H1 (cell line): ENCODE measurements at regions not wholly inside any gene's neighbourhood (a gene's known extent, or its start where the extent isn't known, plus 50 kb on each side); places are given as distances from the start of the nearest gene placed in this dataset.

Experiments
- CTCF ChIA-PET: fragments of 300-600 bp; sonication (Branson Sonifier 250); formaldehyde crosslinking; loops from one replicate; lab custom pipeline; 2021; ENCODE audit not compliant: partially characterized antibody; lab: Charles Lee
- POLR2A ChIA-PET: fragments of 300-600 bp; sonication (Branson Sonifier 250); formaldehyde crosslinking; loops from one replicate; lab custom pipeline; 2021; ENCODE audit warnings: inconsistent platforms; ENCODE audit not compliant: partially characterized antibody; lab: Charles Lee
- DNase-seq, 2 experiments: peaks; one replicate each; pipeline versions ENCODE4 v3.0.0 to v3.0.0-alpha.2; 2010 to 2022; ENCODE audit warnings: low spot score in 2 of 2, low read depth in 1 of 2, mixed read lengths in 1 of 2
- FAIRE-seq: peaks from 2 replicates; lab custom pipeline; 2011; peaks lifted over from hg19 to GRCh38; lab: Jason Lieb, UNC
- H2AFZ ChIP-seq: 2 replicates; pipeline ENCODE4 v1.8.1; 2012; ENCODE audit warnings: low read length, inconsistent platforms
- H2AK5ac ChIP-seq: 2 replicates; pipeline ENCODE4 v1.6.1; 2013; ENCODE audit warnings: low read depth, low read length
- H2BK120ac ChIP-seq: replicated peaks from 2 replicates; pipeline ENCODE3; 2013; ENCODE audit warnings: low read depth, low read length, inconsistent platforms
- H2BK12ac ChIP-seq: 2 replicates; pipeline ENCODE4 v1.6.1; 2013; ENCODE audit warnings: low read depth, low read length
- H2BK15ac ChIP-seq: 2 replicates; pipeline ENCODE4 v1.6.1; 2013; ENCODE audit warnings: low read length
- H2BK20ac ChIP-seq: 2 replicates; pipeline ENCODE4 v1.6.1; 2013; ENCODE audit warnings: low read length
- H2BK5ac ChIP-seq: 2 replicates; pipeline ENCODE4 v1.6.1; 2013; ENCODE audit warnings: low read depth, low read length
- H3K14ac ChIP-seq: 2 replicates; pipeline ENCODE4 v1.6.1; 2013; ENCODE audit warnings: inconsistent platforms; ENCODE audit not compliant: insufficient read length
- H3K18ac ChIP-seq: 2 replicates; pipeline ENCODE4 v1.6.1; 2013; ENCODE audit warnings: low read length; ENCODE audit errors: extremely low read depth
- H3K23ac ChIP-seq: 2 replicates; pipeline ENCODE4 v1.6.1; 2013; ENCODE audit warnings: inconsistent platforms; ENCODE audit not compliant: insufficient read length
- H3K23me2 ChIP-seq: 2 replicates; pipeline ENCODE4 v1.6.1; 2013; ENCODE audit warnings: low read depth, low read length
- H3K27ac ChIP-seq: 2 replicates; pipeline ENCODE4 v1.6.1; 2011; ENCODE audit warnings: low read depth, low read length, inconsistent platforms
- H3K27me3 ChIP-seq, 4 experiments: replicated peaks in 1 of 4; 1 replicate in 1 of 4; 2 replicates in 3 of 4; pipeline versions ENCODE4 v1.6.1 to v1.8.1; 2011 to 2013; ENCODE audit warnings: low read length in 3 of 4, mild to moderate bottlenecking in 3 of 4, inconsistent platforms in 2 of 4, mixed read lengths in 2 of 4, moderate library complexity in 1 of 4; ENCODE audit not compliant: control insufficient read depth in 3 of 4, insufficient read depth in 3 of 4; ENCODE audit errors: extremely low read depth in 1 of 4
- H3K36me3 ChIP-seq, 4 experiments: 2 replicates each; pipeline versions ENCODE4 v1.6.1 to v1.8.1; 2011 to 2013; ENCODE audit warnings: mild to moderate bottlenecking in 4 of 4, low read length in 3 of 4, moderate library complexity in 2 of 4, control low read depth in 1 of 4, inconsistent platforms in 1 of 4; ENCODE audit not compliant: insufficient read depth in 4 of 4, control insufficient read depth in 2 of 4
- H3K4ac ChIP-seq: replicated peaks from 2 replicates; pipeline ENCODE3; 2013; ENCODE audit warnings: low read length, low read depth, mixed read lengths, inconsistent platforms; ENCODE audit not compliant: insufficient read length
- H3K4me1 ChIP-seq, 4 experiments: replicated peaks in 1 of 4; 1 replicate in 1 of 4; 2 replicates in 3 of 4; pipeline versions ENCODE4 v1.6.1 to v1.8.1; 2011 to 2013; ENCODE audit warnings: low read length in 3 of 4, inconsistent platforms in 2 of 4, mixed read lengths in 1 of 4; ENCODE audit not compliant: insufficient read depth in 4 of 4, control insufficient read depth in 3 of 4
- H3K4me2 ChIP-seq, 2 experiments: 2 replicates each; pipeline versions ENCODE4 v1.6.1 to v1.8.1; 2011 to 2013; ENCODE audit warnings: low read depth in 2 of 2, low read length in 2 of 2, control low read depth in 1 of 2, inconsistent platforms in 1 of 2, mild to moderate bottlenecking in 1 of 2; ENCODE audit not compliant: insufficient read depth in 1 of 2
- H3K4me3 ChIP-seq, 4 experiments: fragments of 200-600, 300-600 bp in 1 of 4; sonication (generic), shearing (Covaris generic), sonication (Bioruptor Twin) in 1 of 4; 2 replicates each; pipeline versions ENCODE4 v1.5.1 to v1.8.1; 2011 to 2016; ENCODE audit warnings: low read length in 4 of 4, low read depth in 3 of 4, control low read depth in 2 of 4, inconsistent platforms in 2 of 4, mild to moderate bottlenecking in 2 of 4, mixed read lengths in 1 of 4, moderate library complexity in 1 of 4; ENCODE audit not compliant: insufficient read depth in 2 of 4; ENCODE audit errors: extremely low read depth in 1 of 4
- H3K56ac ChIP-seq: replicated peaks from 2 replicates; pipeline ENCODE3; 2013; ENCODE audit warnings: low read depth, mild to moderate bottlenecking, mixed read lengths, low read length, inconsistent platforms; ENCODE audit not compliant: insufficient read length
- H3K79me1 ChIP-seq: 2 replicates; pipeline ENCODE4 v1.6.1; 2013; ENCODE audit warnings: low read depth, low read length, control low read depth
- H3K79me2 ChIP-seq, 2 experiments: 2 replicates each; pipeline versions ENCODE4 v1.6.1 to v1.8.1; 2012 to 2013; ENCODE audit warnings: low read length in 2 of 2, mild to moderate bottlenecking in 2 of 2, inconsistent platforms in 1 of 2; ENCODE audit not compliant: insufficient read depth in 2 of 2, control insufficient read depth in 1 of 2
- H3K9ac ChIP-seq, 4 experiments: replicated peaks in 1 of 4; 1 replicate in 1 of 4; 2 replicates in 3 of 4; pipeline versions ENCODE4 v1.6.1 to v1.8.1; 2011 to 2013; ENCODE audit warnings: low read depth in 3 of 4, low read length in 3 of 4, control low read depth in 2 of 4, mild to moderate bottlenecking in 2 of 4, moderate library complexity in 2 of 4, inconsistent platforms in 1 of 4; ENCODE audit errors: extremely low read depth in 1 of 4
- H3K9me3 ChIP-seq, 2 experiments: 2 replicates each; pipeline versions ENCODE4 v1.6.1 to v1.8.1; 2012 to 2013; ENCODE audit warnings: mild to moderate bottlenecking in 2 of 2, moderate library complexity in 2 of 2, control low read depth in 1 of 2, inconsistent platforms in 1 of 2, low read depth in 1 of 2, low read length in 1 of 2, mixed read lengths in 1 of 2; ENCODE audit not compliant: insufficient read depth in 2 of 2
- H4K20me1 ChIP-seq, 2 experiments: replicated peaks in 1 of 2; 2 replicates each; pipeline versions ENCODE3 to v1.8.1; 2011 to 2013; ENCODE audit warnings: inconsistent platforms in 2 of 2, low read length in 2 of 2, mild to moderate bottlenecking in 1 of 2; ENCODE audit not compliant: insufficient read depth in 2 of 2, control insufficient read depth in 1 of 2
- H4K5ac ChIP-seq: 2 replicates; pipeline ENCODE4 v1.6.1; 2013; ENCODE audit warnings: low read length, low read depth, mixed read lengths, inconsistent platforms; ENCODE audit not compliant: insufficient read length
- H4K8ac ChIP-seq: 2 replicates; pipeline ENCODE4 v1.8.0; 2013; ENCODE audit warnings: mild to moderate bottlenecking, moderate library complexity, low read length, inconsistent platforms; ENCODE audit not compliant: insufficient read depth; ENCODE audit errors: extremely low read depth
- H4K91ac ChIP-seq: replicated peaks from 2 replicates; pipeline ENCODE3; 2013; ENCODE audit warnings: low read length, mixed read lengths, inconsistent platforms; ENCODE audit not compliant: insufficient read length
- CBX8 ChIP-seq: fragments of 300-800, 300-1000 bp; sonication (generic); IDR thresholded peaks from 2 replicates; pipeline ENCODE4 v1.7.1; 2016; ENCODE audit warnings: low read depth, low read length, borderline replicate concordance
- CREB1 ChIP-seq: IDR thresholded peaks from 2 replicates; pipeline ENCODE4 v1.6.1; 2012; ENCODE audit warnings: inconsistent platforms
- CTCF ChIP-seq, 3 experiments: IDR thresholded peaks; 1 replicate in 2 of 3; 2 replicates in 1 of 3; pipeline versions ENCODE4 v1.5.1 to v1.6.1; 2011; ENCODE audit warnings: low read length in 3 of 3, mild to moderate bottlenecking in 3 of 3, inconsistent platforms in 2 of 3, low read depth in 1 of 3, moderate library complexity in 1 of 3; ENCODE audit not compliant: insufficient read depth in 1 of 3; ENCODE audit errors: control extremely low read depth in 1 of 3
- E2F6 ChIP-seq: IDR thresholded peaks from 2 replicates; pipeline ENCODE4 v1.6.1; 2012; ENCODE audit warnings: inconsistent platforms
- FOSL1 ChIP-seq: IDR thresholded peaks from 2 replicates; pipeline ENCODE4 v1.6.1; 2011; ENCODE audit warnings: mild to moderate bottlenecking, low read depth, low read length, moderate library complexity; ENCODE audit not compliant: insufficient read depth
- RBBP5 ChIP-seq: IDR thresholded peaks from 2 replicates; pipeline ENCODE4 v1.7.1; 2012; ENCODE audit warnings: low read depth, mild to moderate bottlenecking, inconsistent platforms, low read length, moderate library complexity, borderline replicate concordance
- RFX5 ChIP-seq: IDR thresholded peaks from 2 replicates; pipeline ENCODE4 v1.6.1; 2011; ENCODE audit warnings: low read depth, low read length, improper control_type of control experiment, borderline replicate concordance
- SIX5 ChIP-seq: IDR thresholded peaks from 2 replicates; pipeline ENCODE4 v1.6.1; 2011; ENCODE audit warnings: mild to moderate bottlenecking, low read depth, low read length
- SP1 ChIP-seq: IDR thresholded peaks from 2 replicates; pipeline ENCODE4 v1.6.1; 2011; ENCODE audit warnings: low read depth, low read length
- SP2 ChIP-seq: IDR thresholded peaks from 2 replicates; pipeline ENCODE4 v1.6.1; 2012; ENCODE audit warnings: mild to moderate bottlenecking, low read length, inconsistent platforms
- SP4 ChIP-seq: IDR thresholded peaks from 2 replicates; pipeline ENCODE4 v1.6.1; 2012; ENCODE audit warnings: low read length, inconsistent platforms
- SUZ12 ChIP-seq: fragments of 200-600 bp; sonication (generic); IDR thresholded peaks from 2 replicates; pipeline ENCODE4 v1.6.1; 2012; ENCODE audit warnings: mild to moderate bottlenecking, inconsistent platforms, low read length, moderate library complexity, mixed read lengths
- WGBS, 2 experiments: shearing (Covaris generic) in 1 of 2; methylation state at CpG; one replicate each; pipeline versions ENCODE4 v1.1.6 to v1.1.7; 2013 to 2015; ENCODE audit warnings: low lambda C conversion rate in 2 of 2, mixed read lengths in 2 of 2, inconsistent platforms in 1 of 2, low coverage in 1 of 2, missing lambda C conversion rate in 1 of 2; ENCODE audit not compliant: insufficient replicate concordance in 2 of 2, insufficient coverage in 1 of 2, insufficient read length in 1 of 2; ENCODE audit errors: extremely low coverage in 1 of 2, missing lambda C conversion rate in 1 of 2; 5-methylcytosine and 5-hydroxymethylcytosine counted together

DNA sequence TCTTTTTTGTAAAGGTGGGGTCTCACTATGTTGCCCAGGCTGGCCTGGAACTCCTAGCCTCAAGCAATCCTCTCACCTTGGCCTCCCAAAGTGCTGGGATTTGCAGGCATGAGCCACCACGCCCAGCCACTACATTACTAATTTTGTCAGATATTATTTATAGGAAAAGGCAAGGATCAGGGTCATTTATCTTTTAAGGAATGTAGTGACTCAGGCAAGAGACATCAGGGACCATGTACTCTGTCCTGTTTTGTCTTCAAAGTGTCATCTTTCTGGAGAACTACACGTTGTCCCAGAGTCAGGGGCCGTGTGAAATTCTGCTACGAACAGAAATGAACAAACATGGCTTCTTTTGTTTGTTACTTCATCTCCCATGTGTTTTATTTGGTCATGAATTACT lies 105.3 kb downstream of the NPTX2 start:
- no peak overlapping the region for H4K91ac ChIP-seq
- no peaks in the 10 kb centered on the region for H3K79me2 ChIP-seq
- H2AK5ac ChIP-seq: no peak overlapping the region
- no peak overlapping the region for H2BK15ac ChIP-seq
- H4K8ac ChIP-seq: no peak overlapping the region
- H3K36me3 ChIP-seq: no peaks in the 10 kb centered on the region
- FAIRE-seq (no peak), DNase-seq (no peak)
- H3K79me1 ChIP-seq: no peaks in the 10 kb centered on the region
- no peak overlapping the region for H2BK5ac ChIP-seq
- H3K4me2 ChIP-seq: no peak overlapping the region
- peaks cover 0 to 4% (median 2%) of the 10 kb centered on the region in 4 experiments; a peak in 5 of 7 replicates for H3K4me1 ChIP-seq
- H3K9ac ChIP-seq: no peak overlapping the region
- no peaks in the 10 kb centered on the region for H3K23me2 ChIP-seq
- no peak overlapping the region for H2BK120ac ChIP-seq
- H3K27me3 ChIP-seq: no peaks in the 10 kb centered on the region
- H3K27ac ChIP-seq: no peak overlapping the region
- WGBS, 2 experiments: 94% methylated on average over 4 of the region's 4 CpGs; no CpG with 5 or more reads in 1 of the 2 experiments
- H2BK12ac ChIP-seq: no peak overlapping the region
- H2AFZ ChIP-seq: no peak overlapping the region
- ChIA-PET POLR2A (interaction anchor here (1.1 kb wide), 1 partner anchor 19 kb away, joined by 3 read pairs; no protein-coding TSS in a partner anchor), CTCF (interaction anchor here (1.0 to 1.6 kb wide), 3 partner anchors 23 to 289 kb away, joined by 3 to 4 read pairs (median 3); no protein-coding TSS in a partner anchor)
- no peaks in the 10 kb centered on the region for H3K9me3 ChIP-seq
- no peak overlapping the region for H3K14ac ChIP-seq
- no peak overlapping the region for H3K4ac ChIP-seq
- H3K4me3 ChIP-seq: no peak overlapping the region
- H3K56ac ChIP-seq: no peak overlapping the region
- H4K5ac ChIP-seq: no peak overlapping the region
- no peak overlapping the region for H2BK20ac ChIP-seq
- no peaks in the 10 kb centered on the region for H4K20me1 ChIP-seq
- no peak overlapping the region for H3K18ac ChIP-seq
- H3K23ac ChIP-seq: no peak overlapping the region
- TF ChIP-seq RBBP5 (no peak), CTCF (IDR thresholded peaks at IDR 0.05; ENCODE audit: control extremely low read depth in 1 of 3, insufficient read depth in 1 of 3, low read depth in 1 of 3, low read length in 3 of 3) (no peak), SP4 (no peak), FOSL1 (no peak), SUZ12 (no peak), SP2 (no peak), CREB1 (no peak), E2F6 (no peak), CBX8 (no peak), RFX5 (no peak), SIX5 (no peak), SP1 (no peak)
